Transverse colon (tissue), 4 donors: ENCODE measurements at regions not wholly inside any gene's neighbourhood (a gene's known extent, or its start where the extent isn't known, plus 50 kb on each side); places are given as distances from the start of the nearest gene placed in this dataset.

ENCODE experiments used
- DNase-seq: peaks from one replicate; pipeline ENCODE4 v3.0.0-alpha.2; 2019
- H3K27ac ChIP-seq, 4 donors: fragments of 200-600 bp; sonication (generic); 2 replicates each; pipeline ENCODE4 v1.5.1; 2016 to 2018; ENCODE audit warnings: inconsistent platforms in 4 of 4
- H3K27me3 ChIP-seq: fragments of 200-600 bp; sonication (generic); 2 replicates; pipeline ENCODE4 v1.5.1; 2017; ENCODE audit warnings: inconsistent platforms
- H3K36me3 ChIP-seq, 4 donors: fragments of 200-600 bp; sonication (generic); 2 replicates each; pipeline ENCODE4 v1.5.1; 2017 to 2019; ENCODE audit warnings: inconsistent platforms in 4 of 4
- H3K4me1 ChIP-seq, 4 donors: fragments of 200-600 bp; sonication (generic); 2 replicates each; pipeline ENCODE4 v1.5.1; 2017 to 2020; ENCODE audit warnings: inconsistent platforms in 4 of 4
- H3K4me3 ChIP-seq, 4 donors: fragments of 200-600 bp; sonication (generic); 1 replicate in 1 of 4; 2 replicates in 3 of 4; pipeline versions ENCODE4 v1.5.1 to v1.6.1; 2017 to 2019; ENCODE audit warnings: inconsistent platforms in 4 of 4
- H3K9me3 ChIP-seq, 2 donors: fragments of 200-600 bp; sonication (generic); 2 replicates each; pipeline ENCODE4 v1.5.1; 2017 to 2019; ENCODE audit warnings: inconsistent platforms in 2 of 2
- CTCF ChIP-seq, 5 experiments: fragments of 200-600 bp in 3 of 5; fragments of 450-650 bp in 2 of 5; sonication (generic) in 3 of 5; IDR thresholded peaks; 1 replicate in 2 of 5; 2 replicates in 3 of 5; pipeline ENCODE4 v1.5.1; 2016 to 2017; ENCODE audit warnings: antibody characterized with exemption in 5 of 5, inconsistent platforms in 3 of 5, mild to moderate bottlenecking in 2 of 5, moderate library complexity in 1 of 5
- EP300 ChIP-seq: sonication (generic); formaldehyde crosslinking; IDR thresholded peaks from one replicate; pipeline ENCODE4 v1.6.1; 2017; ENCODE audit warnings: antibody characterized with exemption, low read depth
- POLR2A ChIP-seq: fragments of 450-650 bp; IDR thresholded peaks from one replicate; pipeline ENCODE4 v1.6.1; 2016; ENCODE audit warnings: antibody characterized with exemption, mild to moderate bottlenecking, moderate library complexity
- POLR2AphosphoS5 ChIP-seq, 3 donors: sonication (generic); formaldehyde crosslinking; IDR thresholded peaks; one replicate each; pipeline ENCODE4 v1.6.1; 2016; ENCODE audit warnings: antibody characterized with exemption in 3 of 3
- WGBS, 2 donors: methylation state at CpG; one replicate each; pipeline ENCODE4 v1.1.5; 2018; ENCODE audit warnings: low coverage in 1 of 2; 5-methylcytosine and 5-hydroxymethylcytosine counted together
- in situ Hi-C, 4 donors: fragments of 200-750 bp; cut with MboI; loops; one replicate each; pipeline versions ENCODE4 v1.15.0 to v1.15.1; 2017; ENCODE audit warnings: low sequenced_read_pairs in 3 of 4, low pct_ligation_motif_present in 1 of 4, low pct_unique_long_range_greater_than_20kb in 1 of 4
- intact Hi-C: fragments of 100-400 bp; cut with DNase I; formaldehyde crosslinking; loops from one replicate; pipeline ENCODE4 v1.15.1; 2023; ENCODE audit warnings: low total_unique reads

GRCh38 chr13:31930901-31931522 lies 100.6 kb upstream of the FRY start:
- H3K27ac ChIP-seq = no peak overlapping the region

GRCh38 chr13:31937436-31937835 lies 94.1 kb upstream of the FRY start:
- WGBS, 2 donors = 71 to 85% methylated on average over 3 to 4 of the region's 4 CpGs
- in situ Hi-C loops = no loop called here
- intact Hi-C loops = no loop called here

More at GRCh38 chr13:31930901-31931522, 100.6 kb upstream of the FRY start:
- Histone ChIP-seq H3K4me1 (peaks cover 0 to 22% (median 5%) of the 10 kb centered on the region in 4 donors), H3K27me3 (no peaks in the 10 kb centered on the region), H3K9me3 (no peaks in the 10 kb centered on the region), H3K4me3 (no peak overlapping the region), H3K36me3 (no peaks in the 10 kb centered on the region)
- in situ Hi-C loops (no loop called here), intact Hi-C loops (no loop called here)
- TF ChIP-seq EP300 (no peak), POLR2A (no peak), CTCF (IDR thresholded peaks at IDR 0.05) (no peak), POLR2AphosphoS5 (IDR thresholded peaks at IDR 0.05) (no peak)
- no peak for DNase-seq
- 67 to 75% methylated on average over 3 of the region's 3 CpGs for WGBS, 2 donors

GRCh38 chr13:31940076-31940475 lies 91.5 kb upstream of the FRY start:
- Histone ChIP-seq H3K4me3 (no peak overlapping the region), H3K27ac (no peak overlapping the region), H3K9me3 (no peaks in the 10 kb centered on the region), H3K36me3 (no peaks in the 10 kb centered on the region), H3K27me3 (no peaks in the 10 kb centered on the region), H3K4me1 (no peaks in the 10 kb centered on the region)
- WGBS, 2 donors = 88 to 96% methylated on average over 4 of the region's 4 CpGs
- TF ChIP-seq EP300 (no peak), POLR2A (no peak), POLR2AphosphoS5 (IDR thresholded peaks at IDR 0.05) (no peak), CTCF (IDR thresholded peaks at IDR 0.05) (no peak)
- no peak for DNase-seq
- in situ Hi-C loops (no loop called here), intact Hi-C loops (no loop called here)

More at GRCh38 chr13:31937436-31937835, 94.1 kb upstream of the FRY start:
- Histone ChIP-seq H3K4me1 (no peaks in the 10 kb centered on the region), H3K9me3 (no peaks in the 10 kb centered on the region), H3K27ac (no peak overlapping the region), H3K36me3 (no peaks in the 10 kb centered on the region), H3K4me3 (no peak overlapping the region), H3K27me3 (no peaks in the 10 kb centered on the region)
- no peak for DNase-seq
- TF ChIP-seq CTCF (IDR thresholded peaks at IDR 0.05) (no peak), POLR2AphosphoS5 (IDR thresholded peaks at IDR 0.05) (no peak)

GRCh38 chr13:31943591-31943990 lies 88.0 kb upstream of the FRY start:
- intact Hi-C loops (no loop called here), in situ Hi-C loops (no loop called here)
- Histone ChIP-seq H3K4me1 (no peaks in the 10 kb centered on the region), H3K4me3 (no peak overlapping the region), H3K27ac (no peak overlapping the region), H3K36me3 (no peaks in the 10 kb centered on the region), H3K9me3 (no peaks in the 10 kb centered on the region), H3K27me3 (no peaks in the 10 kb centered on the region)
- DNase-seq = no peak
- WGBS, 2 donors = 75 to 80% methylated on average over 3 of the region's 3 CpGs
- TF ChIP-seq POLR2AphosphoS5 (IDR thresholded peaks at IDR 0.05) (no peak), EP300 (no peak), CTCF (IDR thresholded peaks at IDR 0.05) (no peak), POLR2A (no peak)
